ENCODE measurements at regions not wholly inside any gene's neighbourhood (a gene's known extent, or its start where the extent isn't known, plus 50 kb on each side); places are given as distances from the start of the nearest gene placed in this dataset.

GRCh38 chr4:107219681-107220080 lies 183.6 kb upstream of the DKK2 start (continued):
- TF ChIP-seq ZFP30 (CRISPR knock-in tag; IDR thresholded peaks at IDR 0.05; ENCODE audit: borderline replicate concordance) (no peak), NCOA6 (IDR thresholded peaks at IDR 0.05) (no peak), FOXP4 (CRISPR knock-in tag; IDR thresholded peaks at IDR 0.05; ENCODE audit: borderline replicate concordance) (no peak), CBX5 (IDR thresholded peaks at IDR 0.05; ENCODE audit: borderline replicate concordance, low read depth) (no peak), NEUROD1 (IDR thresholded peaks at IDR 0.05; ENCODE audit: borderline replicate concordance, low read depth, low read length, partially characterized antibody) (no peak), TCF7 (IDR thresholded peaks at IDR 0.05; ENCODE audit: borderline replicate concordance) (no peak)

GRCh38 chr4:107216379-107216778 lies 180.3 kb upstream of the DKK2 start:
- Histone ChIP-seq H3K9me1 (ENCODE audit: control insufficient read depth, insufficient read depth, low read length) (no peaks in the 10 kb centered on the region), H3K27ac (ENCODE audit: extremely low read depth, low read depth, low read length) (no peak overlapping the region), H3K79me2 (ENCODE audit: control insufficient read depth, insufficient read depth, low read length) (no peaks in the 10 kb centered on the region), H4K20me1 (replicated peaks; ENCODE audit: control insufficient read depth, insufficient read depth, low read length) (no peaks in the 10 kb centered on the region), H3K9me3 (replicated peaks; ENCODE audit: control insufficient read depth, insufficient read depth, low read depth, low read length) (no peaks in the 10 kb centered on the region), H3K4me2 (ENCODE audit: insufficient read depth, low read length) (no peak overlapping the region), H3K9ac (ENCODE audit: insufficient read depth in 1 of 2, low read depth in 2 of 2, low read length in 2 of 2) (no peak overlapping the region), H3K27me3 (ENCODE audit: control insufficient read depth in 2 of 2, insufficient read depth in 2 of 2, low read length in 2 of 2) (no peaks in the 10 kb centered on the region), H3K36me3 (ENCODE audit: control insufficient read depth, insufficient read depth, low read length) (no peaks in the 10 kb centered on the region), H2AFZ (ENCODE audit: low read depth, low read length) (no peak overlapping the region), H3K4me3 (no peak overlapping the region), H3K4me1 (replicated peaks in 1 of 2; ENCODE audit: control insufficient read depth in 2 of 2, insufficient read depth in 2 of 2, low read length in 2 of 2) (no peaks in the 10 kb centered on the region)
- in situ Hi-C loops (cut with MboI) (no loop called here), intact Hi-C loops (cut with micrococcal nuclease) (no loop called here)
- DNase-seq (ENCODE audit: extremely low read depth in 1 of 4, low spot score in 3 of 4) (no peak), ATAC-seq (no peak), FAIRE-seq (no peak)
- ChIA-PET CTCF (ENCODE audit: low intra/inter-chr PET ratio) (no interaction called here), POLR2A (no interaction called here)
- no peak for TF ChIP-seq CTCF (IDR thresholded peaks at IDR 0.05 in 2 of 3, conservative IDR thresholded peaks at IDR 0.05 in 1 of 3; ENCODE audit: insufficient read depth in 2 of 3, low read depth in 1 of 3, low read length in 3 of 3)
- BruUV-seq (replicated peaks) = no TSS peak

Measured in K562 (cell line).